Small intestine (tissue), 7 donors: ENCODE measurements at regions not wholly inside any gene's neighbourhood (a gene's known extent, or its start where the extent isn't known, plus 50 kb on each side); places are given as distances from the start of the nearest gene placed in this dataset.
"Not testable (repeated sequence)": the region's sequence is repeated elsewhere in the genome, so short reads cannot be mapped to it uniquely, and the experiment has no call there.

ENCODE experiments used
- DNase-seq, 2 donors: peaks; one replicate each; pipeline versions ENCODE4 v3.0.0 to v3.0.0-alpha.2; 2013
- FAIRE-seq: peaks from 2 replicates; lab custom pipeline; 2012; peaks lifted over from hg19 to GRCh38; lab: Jason Lieb, UNC
- H3K27ac ChIP-seq, 3 donors: one replicate each; pipeline ENCODE4 v1.5.1; 2013; ENCODE audit warnings: low read length in 2 of 3, mild to moderate bottlenecking in 2 of 3, control low read depth in 1 of 3, inconsistent platforms in 1 of 3, low read depth in 1 of 3, moderate library complexity in 1 of 3
- H3K27me3 ChIP-seq, 3 donors: one replicate each; pipeline ENCODE4 v1.6.1; 2013; ENCODE audit warnings: low read length in 3 of 3, inconsistent platforms in 1 of 3; ENCODE audit not compliant: control insufficient read depth in 3 of 3, insufficient read depth in 3 of 3
- H3K36me3 ChIP-seq, 3 donors: one replicate each; pipeline ENCODE4 v1.6.1; 2013; ENCODE audit warnings: low read length in 3 of 3, inconsistent platforms in 1 of 3, low read depth in 1 of 3, mild to moderate bottlenecking in 1 of 3, moderate library complexity in 1 of 3; ENCODE audit not compliant: control insufficient read depth in 3 of 3, insufficient read depth in 2 of 3
- H3K4me1 ChIP-seq, 3 donors: one replicate each; pipeline ENCODE4 v1.6.1; 2013; ENCODE audit warnings: low read length in 2 of 3, inconsistent platforms in 1 of 3, low read depth in 1 of 3, mild to moderate bottlenecking in 1 of 3, moderate library complexity in 1 of 3; ENCODE audit not compliant: control insufficient read depth in 3 of 3, insufficient read depth in 2 of 3
- H3K4me3 ChIP-seq, 3 donors: one replicate each; pipeline ENCODE4 v1.5.1; 2013; ENCODE audit warnings: low read length in 3 of 3, control low read depth in 1 of 3, inconsistent platforms in 1 of 3, low read depth in 1 of 3, mild to moderate bottlenecking in 1 of 3, moderate library complexity in 1 of 3
- H3K9me3 ChIP-seq, 2 donors: one replicate each; pipeline ENCODE4 v1.6.1; 2013; ENCODE audit warnings: low read depth in 1 of 2, low read length in 1 of 2; ENCODE audit not compliant: control insufficient read depth in 2 of 2, insufficient read depth in 1 of 2
- WGBS, 3 donors: extraction: QIAGEN DNeasy Blood & Tissue Kit; methylation state at CpG; one replicate each; pipeline ENCODE4 v1.1.7; 2013; 5-methylcytosine and 5-hydroxymethylcytosine counted together
- donor health status: healthy with polysubstance abuse.
- donor health status: control.
- donor health status: control.
- donor health status: Bipolar disorder and iron deficiency.
- donor health status: healthy.

DNA sequence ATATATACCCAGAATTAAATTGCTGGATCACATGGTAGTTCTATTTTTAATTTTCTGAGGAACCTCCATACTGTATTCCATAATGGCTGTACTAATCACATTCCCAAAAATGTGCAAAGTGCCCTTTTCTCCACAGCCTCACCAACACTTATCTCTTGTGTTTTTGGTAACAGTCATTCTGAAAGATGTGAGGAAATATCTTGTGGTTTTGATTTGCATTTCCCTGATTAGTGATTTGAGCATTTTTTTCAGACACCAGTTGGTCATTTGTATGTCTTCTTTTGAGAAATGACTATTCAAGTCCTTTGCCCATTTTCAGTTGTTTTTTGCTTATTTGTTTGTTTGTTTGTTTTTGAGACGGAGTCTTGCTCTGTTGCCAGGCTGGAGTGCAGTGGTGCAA lies 98.1 kb upstream of the SIMC1 start:
- H3K36me3 ChIP-seq, DNase-seq, H3K4me1 ChIP-seq, H3K27ac ChIP-seq, H3K27me3 ChIP-seq, H3K4me3 ChIP-seq, H3K9me3 ChIP-seq, FAIRE-seq: not testable (repeated sequence)
- WGBS, 3 donors: 74 to 96% (median 78%) methylated on average over 1 of the region's 1 CpG

GRCh38 chr5:176144508-176144907 lies 93.7 kb upstream of the SIMC1 start:
- H3K9me3 ChIP-seq: peaks cover 0 to 5% of the 10 kb centered on the region in 2 donors
- WGBS, 3 donors: 77 to 82% (median 80%) methylated on average over 2 of the region's 2 CpGs
- peaks cover 0 to 4% (median 0%) of the 10 kb centered on the region in 3 donors for H3K36me3 ChIP-seq
- H3K4me1 ChIP-seq: no peaks in the 10 kb centered on the region
- FAIRE-seq (no peak), DNase-seq (no peak)
- H3K4me3 ChIP-seq: no peak overlapping the region
- no peak overlapping the region for H3K27ac ChIP-seq
- peaks cover 0 to 8% (median 4%) of the 10 kb centered on the region in 3 donors for H3K27me3 ChIP-seq

GRCh38 chr5:176149948-176150347 lies 88.3 kb upstream of the SIMC1 start:
- not testable (repeated sequence) for DNase-seq, H3K27ac ChIP-seq, H3K9me3 ChIP-seq, H3K4me3 ChIP-seq, H3K27me3 ChIP-seq, H3K4me1 ChIP-seq, H3K36me3 ChIP-seq, FAIRE-seq
- 93 to 95% (median 94%) methylated on average over 3 of the region's 3 CpGs for WGBS, 3 donors

DNA sequence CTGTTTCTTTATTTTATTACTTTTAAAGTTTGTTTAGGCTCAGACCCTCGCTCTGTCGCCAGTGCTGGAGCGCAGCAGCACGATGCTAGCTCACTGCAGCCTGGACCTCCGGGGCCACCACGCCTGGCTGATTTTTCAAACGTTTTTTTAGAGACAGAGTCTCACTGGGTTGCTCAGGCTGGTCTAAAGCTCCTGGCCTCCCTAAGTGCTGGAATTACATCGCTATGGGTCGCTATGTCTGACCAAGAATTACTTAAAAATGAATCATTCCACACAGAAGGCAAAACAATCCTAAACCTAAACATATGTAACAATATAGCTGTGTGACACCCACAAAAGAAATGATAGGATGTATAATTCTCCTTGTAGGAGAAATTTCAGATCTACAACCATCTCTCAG lies 86.9 kb upstream of the SIMC1 start:
- no peak overlapping the region for H3K27ac ChIP-seq
- no peak overlapping the region for H3K4me3 ChIP-seq
- H3K9me3 ChIP-seq: no peaks in the 10 kb centered on the region
- peaks cover 0 to 3% (median 2%) of the 10 kb centered on the region in 3 donors for H3K27me3 ChIP-seq
- H3K36me3 ChIP-seq: peaks cover 0 to 4% (median 0%) of the 10 kb centered on the region in 3 donors
- DNase-seq (no peak), FAIRE-seq (no peak)
- no peaks in the 10 kb centered on the region for H3K4me1 ChIP-seq
- 74 to 76% (median 76%) methylated on average over 9 of the region's 9 CpGs for WGBS, 3 donors

- no peak for DNase-seq
- Histone ChIP-seq H3K36me3 (no peaks in the 10 kb centered on the region), H3K9me3 (no peaks in the 10 kb centered on the region), H3K4me3 (no peak overlapping the region), H3K27ac (no peak overlapping the region), H3K27me3 (peaks cover 0 to 3% (median 2%) of the 10 kb centered on the region in 3 donors), H3K4me1 (no peaks in the 10 kb centered on the region)
- 65 to 90% (median 77%) methylated on average over 13 of the region's 13 CpGs for WGBS, 3 donors
- FAIRE-seq: no peak
These were observed 85.9 kb upstream of the SIMC1 start for GRCh38 chr5:176152191-176152929.

- no peak for DNase-seq
- 86 to 90% (median 89%) methylated on average over 3 of the region's 3 CpGs for WGBS, 3 donors
- H3K36me3 ChIP-seq: no peaks in the 10 kb centered on the region
These were observed 85.3 kb upstream of the SIMC1 start for GRCh38 chr5:176152930-176153311.

DNA sequence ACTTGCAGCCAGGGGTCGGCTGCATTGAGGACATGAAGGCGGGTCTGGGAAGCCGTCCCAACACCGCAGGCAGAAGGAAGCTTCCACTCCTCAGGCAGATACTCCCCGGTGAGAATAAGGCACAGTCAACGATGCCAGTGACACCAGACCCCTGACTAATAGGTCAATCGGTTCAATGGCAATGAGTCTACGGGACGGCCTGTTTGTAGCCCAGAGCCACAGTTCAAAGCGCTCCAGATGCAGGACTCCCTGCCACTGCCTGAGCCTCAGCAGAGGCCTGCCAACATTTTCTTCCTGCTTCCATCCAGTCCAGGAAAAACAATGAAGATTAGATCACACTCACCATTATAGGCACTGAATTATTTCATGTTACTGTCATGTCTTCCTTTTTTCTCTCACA lies 84.5 kb upstream of the SIMC1 start:
- H3K4me1 ChIP-seq: no peaks in the 10 kb centered on the region
- H3K36me3 ChIP-seq: no peaks in the 10 kb centered on the region
- no peaks in the 10 kb centered on the region for H3K9me3 ChIP-seq
- H3K4me3 ChIP-seq: no peak overlapping the region
- DNase-seq (no peak), FAIRE-seq (no peak)
- no peak overlapping the region for H3K27ac ChIP-seq
- H3K27me3 ChIP-seq: peaks cover 0 to 3% (median 2%) of the 10 kb centered on the region in 3 donors
- WGBS, 3 donors: 56 to 87% (median 77%) methylated on average over 10 of the region's 10 CpGs

More at GRCh38 chr5:176152930-176153311, 85.3 kb upstream of the SIMC1 start:
- H3K4me1 ChIP-seq: no peaks in the 10 kb centered on the region
- H3K27ac ChIP-seq: no peak overlapping the region
- H3K9me3 ChIP-seq: no peaks in the 10 kb centered on the region
- H3K4me3 ChIP-seq: no peak overlapping the region
- no peak for FAIRE-seq
- H3K27me3 ChIP-seq: peaks cover 0 to 3% (median 2%) of the 10 kb centered on the region in 3 donors

DNA sequence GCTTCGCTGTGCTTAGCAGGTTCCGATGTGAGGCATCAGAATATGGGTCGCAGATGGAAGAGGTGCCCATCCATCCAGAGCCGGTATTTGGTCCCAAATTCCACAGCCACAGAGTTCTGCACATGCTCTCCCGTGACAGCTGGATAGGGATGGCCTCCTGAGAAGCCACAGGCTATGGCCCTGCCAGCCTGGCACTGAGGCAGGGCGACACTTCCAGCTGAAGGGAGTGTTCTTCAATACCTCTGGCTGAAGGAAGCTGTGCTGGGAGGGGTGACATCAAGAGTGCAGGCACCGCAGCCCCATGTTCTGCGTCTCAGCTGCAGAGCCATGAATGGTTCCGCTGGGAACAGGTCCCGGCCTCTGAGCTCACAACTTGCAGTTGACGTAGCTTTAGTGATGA lies 83.4 kb upstream of the SIMC1 start:
- no peak overlapping the region for H3K27ac ChIP-seq
- no peaks in the 10 kb centered on the region for H3K36me3 ChIP-seq
- no peak for DNase-seq
- 94 to 99% (median 94%) methylated on average over 11 of the region's 11 CpGs for WGBS, 3 donors
- no peaks in the 10 kb centered on the region for H3K4me1 ChIP-seq
- H3K4me3 ChIP-seq: no peak overlapping the region
- no peaks in the 10 kb centered on the region for H3K9me3 ChIP-seq
- H3K27me3 ChIP-seq: peaks cover 0 to 3% (median 2%) of the 10 kb centered on the region in 3 donors
- FAIRE-seq: no peak
